MM.1S (cell line): ENCODE measurements at regions not wholly inside any gene's neighbourhood (a gene's known extent, or its start where the extent isn't known, plus 50 kb on each side); places are given as distances from the start of the nearest gene placed in this dataset.
"Not testable (repeated sequence)": the region's sequence is repeated elsewhere in the genome, so short reads cannot be mapped to it uniquely, and the experiment has no call there.

Experiments
- CTCF ChIP-seq: fragments of 300-600 bp; sonication (generic); IDR thresholded peaks from 2 replicates; pipeline ENCODE4 v1.5.1; 2016; ENCODE audit warnings: antibody characterized with exemption, low read length, mixed read lengths
- EZH2 ChIP-seq: fragments of 300-600 bp; sonication (generic); optimal IDR thresholded peaks from 2 replicates; pipeline ENCODE3; 2017; ENCODE audit warnings: low read depth, mild to moderate bottlenecking, antibody characterized with exemption, low read length, mixed read lengths
- EZH2phosphoT487 ChIP-seq: fragments of 300-600 bp; sonication (generic); IDR thresholded peaks from 2 replicates; pipeline ENCODE4 v1.6.1; 2018; ENCODE audit warnings: antibody characterized with exemption, low read length

- TF ChIP-seq CTCF, EZH2phosphoT487, EZH2: not testable (repeated sequence)
These were observed 1100.1 kb downstream of the EPHA3 start for GRCh38 chr3:90207353-90208097.
